22Rv1 (cell line): ENCODE measurements at regions not wholly inside any gene's neighbourhood (a gene's known extent, or its start where the extent isn't known, plus 50 kb on each side); places are given as distances from the start of the nearest gene placed in this dataset.

Experiments used
- ZFX ChIP-seq: fragments of 450-650 bp; IDR thresholded peaks from 2 replicates; pipeline ENCODE4 v1.6.1; 2017; ENCODE audit warnings: antibody characterized with exemption, borderline replicate concordance
- TF ChIP-seq, protein P1 (sequence below): fragments of 450-650 bp; IDR thresholded peaks from 2 replicates; pipeline ENCODE4 v1.5.1; 2017; ENCODE audit warnings: mild to moderate bottlenecking

GRCh38 chr15:31805090-31805662, 225.1 kb upstream of the CHRNA7 start:
- TF ChIP-seq, protein P1, sequence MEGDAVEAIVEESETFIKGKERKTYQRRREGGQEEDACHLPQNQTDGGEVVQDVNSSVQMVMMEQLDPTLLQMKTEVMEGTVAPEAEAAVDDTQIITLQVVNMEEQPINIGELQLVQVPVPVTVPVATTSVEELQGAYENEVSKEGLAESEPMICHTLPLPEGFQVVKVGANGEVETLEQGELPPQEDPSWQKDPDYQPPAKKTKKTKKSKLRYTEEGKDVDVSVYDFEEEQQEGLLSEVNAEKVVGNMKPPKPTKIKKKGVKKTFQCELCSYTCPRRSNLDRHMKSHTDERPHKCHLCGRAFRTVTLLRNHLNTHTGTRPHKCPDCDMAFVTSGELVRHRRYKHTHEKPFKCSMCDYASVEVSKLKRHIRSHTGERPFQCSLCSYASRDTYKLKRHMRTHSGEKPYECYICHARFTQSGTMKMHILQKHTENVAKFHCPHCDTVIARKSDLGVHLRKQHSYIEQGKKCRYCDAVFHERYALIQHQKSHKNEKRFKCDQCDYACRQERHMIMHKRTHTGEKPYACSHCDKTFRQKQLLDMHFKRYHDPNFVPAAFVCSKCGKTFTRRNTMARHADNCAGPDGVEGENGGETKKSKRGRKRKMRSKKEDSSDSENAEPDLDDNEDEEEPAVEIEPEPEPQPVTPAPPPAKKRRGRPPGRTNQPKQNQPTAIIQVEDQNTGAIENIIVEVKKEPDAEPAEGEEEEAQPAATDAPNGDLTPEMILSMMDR = no peak
- no peak for TF ChIP-seq ZFX
